ENCODE measurements at regions not wholly inside any gene's neighbourhood (a gene's known extent, or its start where the extent isn't known, plus 50 kb on each side); places are given as distances from the start of the nearest gene placed in this dataset.

DNA sequence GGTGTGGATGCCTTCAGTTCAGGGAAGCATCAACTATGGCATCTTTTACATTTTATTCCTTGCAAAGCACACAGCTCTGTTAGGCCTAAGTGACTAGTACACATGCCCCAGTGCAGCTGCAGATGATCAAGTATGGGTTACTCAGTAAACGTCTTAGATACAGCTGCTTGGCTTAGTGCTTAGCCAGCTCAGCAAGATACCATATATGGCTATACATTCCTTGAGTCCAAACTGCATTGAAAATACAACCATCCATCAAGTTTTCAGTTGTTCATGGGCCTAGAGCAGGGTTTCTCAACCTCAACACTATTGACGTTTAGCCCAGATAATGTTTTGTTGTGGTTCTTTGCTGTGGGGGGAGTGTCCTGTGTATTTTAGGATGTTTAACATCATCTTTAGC lies 769.9 kb downstream of the TSN start:
- TF ChIP-seq CTCF (IDR thresholded peaks at IDR 0.05) (no peak), POLR2A (IDR thresholded peaks at IDR 0.05) (no peak)

Data from ovary (tissue), 3 donors.